B cell (primary cell): ENCODE measurements at regions not wholly inside any gene's neighbourhood (a gene's known extent, or its start where the extent isn't known, plus 50 kb on each side); places are given as distances from the start of the nearest gene placed in this dataset.

ENCODE experiments used
- ATAC-seq: fragments of 200-7000 bp; cut with Tn5 transposase; one replicate; pipeline ENCODE4 v1.10.0; 2021; ENCODE audit warnings: low read depth, mild to moderate bottlenecking, moderate number of reproducible peaks, moderate library complexity
- CTCF ChIA-PET: fragments of 350-600 bp; sonication (Branson Sonifier 250); formaldehyde crosslinking; loops from one replicate; lab custom pipeline; 2021; ENCODE audit warnings: antibody characterized with exemption, inconsistent platforms; lab: Charles Lee
- POLR2A ChIA-PET: fragments of 350-600 bp; sonication (Branson Sonifier 250); formaldehyde crosslinking; loops from one replicate; lab custom pipeline; 2021; ENCODE audit warnings: antibody characterized with exemption; lab: Charles Lee
- DNase-seq: peaks from one replicate; pipeline ENCODE4 v3.0.0; 2013
- H2AFZ ChIP-seq: 2 replicates; pipeline ENCODE4 v1.6.1; 2012; ENCODE audit warnings: mild to moderate bottlenecking, low read depth, low read length; ENCODE audit not compliant: insufficient read depth, poor library complexity, severe bottlenecking
- H3K27ac ChIP-seq, 2 donors: 1 replicate in 1 of 2; 2 replicates in 1 of 2; pipeline ENCODE4 v1.5.1; 2012 to 2013; ENCODE audit warnings: low read length in 2 of 2, mild to moderate bottlenecking in 2 of 2, moderate library complexity in 1 of 2
- H3K27me3 ChIP-seq, 4 experiments: fragments of 200-600 bp in 1 of 4; sonication (generic) in 1 of 4; replicated peaks in 1 of 4; 1 replicate in 2 of 4; 2 replicates in 2 of 4; pipeline versions ENCODE4 v1.6.1 to v1.7.0; 2013 to 2016; ENCODE audit warnings: low read length in 3 of 4, mild to moderate bottlenecking in 2 of 4, mixed read lengths in 1 of 4, moderate library complexity in 1 of 4; ENCODE audit not compliant: insufficient read depth in 4 of 4, control insufficient read depth in 3 of 4; ENCODE audit errors: control extremely low read depth in 1 of 4
- H3K36me3 ChIP-seq, 2 experiments: replicated peaks in 1 of 2; 1 replicate in 1 of 2; 2 replicates in 1 of 2; pipeline versions ENCODE4 v1.6.1 to v1.7.1; 2013; ENCODE audit warnings: low read length in 1 of 2; ENCODE audit not compliant: insufficient read depth in 2 of 2, control insufficient read depth in 1 of 2; ENCODE audit errors: control extremely low read depth in 1 of 2, extremely low read depth in 1 of 2
- H3K4me1 ChIP-seq, 2 donors: fragments of 200-600 bp in 1 of 2; sonication (generic) in 1 of 2; 1 replicate in 1 of 2; 2 replicates in 1 of 2; pipeline versions ENCODE4 v1.5.1 to v1.6.1; 2013 to 2017; ENCODE audit warnings: low read length in 2 of 2; ENCODE audit not compliant: control insufficient read depth in 2 of 2, insufficient read depth in 2 of 2
- H3K4me2 ChIP-seq: replicated peaks from 2 replicates; pipeline ENCODE3; 2012; ENCODE audit warnings: mild to moderate bottlenecking, low read depth, low read length; ENCODE audit not compliant: poor library complexity, severe bottlenecking
- H3K4me3 ChIP-seq, 5 experiments: fragments of 200-600 bp in 1 of 5; sonication (generic) in 1 of 5; 1 replicate in 3 of 5; 2 replicates in 2 of 5; pipeline versions ENCODE4 v1.5.1 to v1.7.0; 2011 to 2016; ENCODE audit warnings: low read length in 4 of 5, mild to moderate bottlenecking in 4 of 5, low read depth in 2 of 5, control low read depth in 1 of 5, moderate library complexity in 1 of 5; ENCODE audit not compliant: insufficient read depth in 1 of 5; ENCODE audit errors: control extremely low read depth in 1 of 5, extremely low read depth in 1 of 5
- H3K79me2 ChIP-seq: fragments of 200-600 bp; sonication (generic); one replicate; pipeline ENCODE4 v1.6.0; 2016; ENCODE audit warnings: low read length; ENCODE audit not compliant: control insufficient read depth, insufficient read depth
- H3K9ac ChIP-seq: fragments of 200-600 bp; sonication (generic); 2 replicates; pipeline ENCODE4 v1.6.1; 2017; ENCODE audit warnings: mild to moderate bottlenecking, low read length, moderate library complexity
- H3K9me3 ChIP-seq, 3 donors: one replicate each; pipeline versions ENCODE4 v1.6.1 to v1.7.1; 2013; ENCODE audit warnings: low read length in 2 of 3; ENCODE audit not compliant: control insufficient read depth in 2 of 3, insufficient read depth in 1 of 3; ENCODE audit errors: control extremely low read depth in 1 of 3
- H4K20me1 ChIP-seq: 2 replicates; pipeline ENCODE4 v1.6.0; 2012; ENCODE audit warnings: mild to moderate bottlenecking, low read length; ENCODE audit not compliant: insufficient read depth, control insufficient read depth, poor library complexity, severe bottlenecking
- H3K27ac Mint-ChIP-seq: one replicate; pipeline ENCODE4 v1.8.0; 2021; ENCODE audit warnings: mixed read lengths
- H3K27me3 Mint-ChIP-seq: one replicate; pipeline ENCODE4 v1.8.0; 2021; ENCODE audit warnings: mixed read lengths
- H3K4me1 Mint-ChIP-seq: one replicate; pipeline ENCODE4 v1.8.0; 2021; ENCODE audit warnings: mixed read lengths
- H3K4me3 Mint-ChIP-seq: one replicate; pipeline ENCODE4 v1.8.0; 2021; ENCODE audit warnings: mixed read lengths
- H3K9me3 Mint-ChIP-seq: one replicate; pipeline ENCODE4 v1.8.0; 2022; ENCODE audit warnings: mixed read lengths; ENCODE audit not compliant: insufficient read depth
- EZH2 ChIP-seq: IDR thresholded peaks from 2 replicates; pipeline ENCODE4 v1.6.1; 2012; ENCODE audit warnings: borderline replicate concordance, low read depth, mild to moderate bottlenecking, moderate library complexity, low read length; ENCODE audit not compliant: insufficient read depth, poor library complexity, severe bottlenecking
- WGBS: methylation state at CpG from one replicate; pipeline ENCODE4 v1.1.5; 2013; ENCODE audit warnings: missing lambda C conversion rate; ENCODE audit not compliant: insufficient coverage; 5-methylcytosine and 5-hydroxymethylcytosine counted together
- intact Hi-C: fragments of 100-400 bp; cut with micrococcal nuclease; formaldehyde crosslinking; loops from one replicate; pipeline ENCODE4 v1.10.0; 2022
- TF ChIP-seq, protein P1 (sequence below): fragments of 200-600 bp; IDR thresholded peaks from one replicate; pipeline ENCODE4 v1.8.0; 2022; ENCODE audit warnings: antibody characterized with exemption, mild to moderate bottlenecking

DNA sequence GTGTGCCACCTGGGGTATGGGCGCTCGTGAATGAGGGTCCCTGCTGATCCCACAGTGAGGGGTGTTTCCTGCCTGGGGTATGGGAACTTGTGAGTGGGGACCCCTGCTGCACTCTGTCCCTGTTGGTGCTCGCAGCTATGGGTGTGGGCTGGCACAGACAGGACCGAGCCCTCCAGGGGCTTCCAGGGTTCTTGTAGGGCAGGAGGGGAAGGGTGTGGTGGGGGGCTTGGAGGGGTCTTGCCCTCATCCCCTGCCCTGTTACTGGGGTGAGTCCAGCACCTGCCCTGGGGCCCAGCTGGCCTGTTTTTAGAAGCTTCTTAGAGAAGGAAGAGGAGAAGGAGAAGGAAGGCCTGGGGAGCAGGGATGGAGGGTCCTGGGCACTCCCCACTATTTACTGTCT lies 377.0 kb upstream of the NUPR2 start:
- Mint-ChIP-seq H3K9me3 (peaks cover 4% of the 10 kb centered on the region), H3K27me3 (no peaks in the 10 kb centered on the region), H3K27ac (no peak overlapping the region), H3K4me1 (no peaks in the 10 kb centered on the region), H3K4me3 (no peak overlapping the region)
- TF ChIP-seq, protein P1, sequence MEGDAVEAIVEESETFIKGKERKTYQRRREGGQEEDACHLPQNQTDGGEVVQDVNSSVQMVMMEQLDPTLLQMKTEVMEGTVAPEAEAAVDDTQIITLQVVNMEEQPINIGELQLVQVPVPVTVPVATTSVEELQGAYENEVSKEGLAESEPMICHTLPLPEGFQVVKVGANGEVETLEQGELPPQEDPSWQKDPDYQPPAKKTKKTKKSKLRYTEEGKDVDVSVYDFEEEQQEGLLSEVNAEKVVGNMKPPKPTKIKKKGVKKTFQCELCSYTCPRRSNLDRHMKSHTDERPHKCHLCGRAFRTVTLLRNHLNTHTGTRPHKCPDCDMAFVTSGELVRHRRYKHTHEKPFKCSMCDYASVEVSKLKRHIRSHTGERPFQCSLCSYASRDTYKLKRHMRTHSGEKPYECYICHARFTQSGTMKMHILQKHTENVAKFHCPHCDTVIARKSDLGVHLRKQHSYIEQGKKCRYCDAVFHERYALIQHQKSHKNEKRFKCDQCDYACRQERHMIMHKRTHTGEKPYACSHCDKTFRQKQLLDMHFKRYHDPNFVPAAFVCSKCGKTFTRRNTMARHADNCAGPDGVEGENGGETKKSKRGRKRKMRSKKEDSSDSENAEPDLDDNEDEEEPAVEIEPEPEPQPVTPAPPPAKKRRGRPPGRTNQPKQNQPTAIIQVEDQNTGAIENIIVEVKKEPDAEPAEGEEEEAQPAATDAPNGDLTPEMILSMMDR: no peak
- no peak for TF ChIP-seq EZH2
- POLR2A ChIA-PET: no interaction called here
- Histone ChIP-seq H2AFZ (no peak overlapping the region), H3K4me3 (no peak overlapping the region), H3K4me1 (no peaks in the 10 kb centered on the region), H3K27me3 (no peaks in the 10 kb centered on the region), H4K20me1 (no peaks in the 10 kb centered on the region), H3K27ac (no peak overlapping the region), H3K79me2 (no peaks in the 10 kb centered on the region), H3K9ac (no peak overlapping the region), H3K36me3 (no peaks in the 10 kb centered on the region), H3K4me2 (no peak overlapping the region), H3K9me3 (peaks cover 0 to 77% (median 7%) of the 10 kb centered on the region in 3 donors)
- intact Hi-C loops: no loop called here
- no peak for DNase-seq
- CTCF ChIA-PET: no interaction called here
- 86% methylated on average over 4 of the region's 4 CpGs for WGBS
- ATAC-seq: no peak

DNA sequence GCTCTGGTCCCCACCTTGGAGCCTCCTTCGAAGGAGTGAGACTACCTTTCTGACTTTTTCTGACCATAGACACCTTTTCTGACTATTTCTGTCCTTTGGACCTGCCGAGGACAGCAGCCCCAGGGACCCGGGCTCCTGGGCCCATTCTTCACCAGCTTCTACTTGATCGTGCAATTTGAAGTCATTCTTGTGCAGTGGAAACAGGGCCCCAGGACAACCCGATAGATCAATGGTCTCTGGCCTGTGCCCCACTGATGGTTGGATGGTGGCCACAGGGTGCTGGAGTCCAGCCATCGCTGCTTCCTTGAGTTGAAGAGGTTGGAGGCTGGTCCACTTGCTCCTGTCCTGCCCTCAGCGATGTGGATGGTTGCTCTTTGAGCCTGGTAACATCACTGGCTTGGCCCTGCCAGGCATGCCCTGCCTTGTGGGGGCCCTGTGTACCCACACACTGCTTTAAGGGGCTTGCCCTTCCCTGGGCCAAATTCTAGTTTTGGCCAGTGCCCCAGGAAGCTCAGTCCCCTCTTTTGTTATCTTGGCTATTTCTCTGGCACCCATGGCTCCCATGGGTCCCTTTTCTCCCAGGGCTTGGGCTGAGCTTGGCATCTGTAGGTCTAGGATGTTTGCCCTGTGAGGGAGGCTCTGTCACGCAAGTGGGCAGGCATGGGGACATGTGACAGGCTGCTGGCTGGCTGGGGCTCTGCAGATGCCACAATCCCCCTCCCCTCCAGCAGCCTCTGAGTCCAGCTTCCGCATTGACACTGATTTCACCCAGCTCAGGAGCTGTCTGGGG lies 375.6 kb upstream of the NUPR2 start:
- no peaks in the 10 kb centered on the region for H3K27me3 ChIP-seq
- H3K9ac ChIP-seq: no peak overlapping the region
- H4K20me1 ChIP-seq: no peaks in the 10 kb centered on the region
- no peak for TF ChIP-seq EZH2
- TF ChIP-seq, protein P1: no peak
- intact Hi-C loops: no loop called here
- H3K36me3 ChIP-seq: no peaks in the 10 kb centered on the region
- ATAC-seq (no peak), DNase-seq (no peak)
- peaks cover 0 to 76% (median 7%) of the 10 kb centered on the region in 3 donors for H3K9me3 ChIP-seq
- no peaks in the 10 kb centered on the region for H3K4me1 Mint-ChIP-seq
- H3K4me3 ChIP-seq: no peak overlapping the region
- POLR2A ChIA-PET: no interaction called here
- 80% methylated on average over 7 of the region's 9 CpGs for WGBS
- H3K79me2 ChIP-seq: no peaks in the 10 kb centered on the region
- no peaks in the 10 kb centered on the region for H3K4me1 ChIP-seq
- CTCF ChIA-PET: no interaction called here
- no peak overlapping the region for H2AFZ ChIP-seq
- no peak overlapping the region for H3K4me3 Mint-ChIP-seq
- no peak overlapping the region for H3K4me2 ChIP-seq
- no peaks in the 10 kb centered on the region for H3K27me3 Mint-ChIP-seq
- no peak overlapping the region for H3K27ac ChIP-seq
- H3K27ac Mint-ChIP-seq: no peak overlapping the region
- peaks cover 5% of the 10 kb centered on the region for H3K9me3 Mint-ChIP-seq
